Smooth muscle cell (in vitro differentiated cells): ENCODE measurements at regions not wholly inside any gene's neighbourhood (a gene's known extent, or its start where the extent isn't known, plus 50 kb on each side); places are given as distances from the start of the nearest gene placed in this dataset.

Experiments
- DNase-seq: peaks from one replicate; lab custom pipeline; 2025; ENCODE audit not compliant: unreplicated experiment; lab: John Stamatoyannopoulos, UW
- H2AFZ ChIP-seq: fragments of 200-600 bp; sonication (generic); 2 replicates; pipeline ENCODE4 v1.6.0; 2016; ENCODE audit warnings: antibody characterized with exemption, low read depth, mild to moderate bottlenecking
- H3F3A ChIP-seq: fragments of 200-600 bp; sonication (generic); 2 replicates; pipeline ENCODE4 v1.6.0; 2017; ENCODE audit warnings: antibody characterized with exemption, low read depth
- H3K27ac ChIP-seq: fragments of 200-600 bp; sonication (generic); 2 replicates; pipeline ENCODE4 v1.5.1; 2016; ENCODE audit warnings: low read depth, mild to moderate bottlenecking
- H3K27me3 ChIP-seq: fragments of 200-600 bp; sonication (generic); 2 replicates; pipeline ENCODE4 v1.6.1; 2016; ENCODE audit warnings: low read depth, mild to moderate bottlenecking
- H3K36me3 ChIP-seq: fragments of 200-600 bp; sonication (generic); 2 replicates; pipeline ENCODE4 v1.5.1; 2016; ENCODE audit warnings: low read depth
- H3K4me1 ChIP-seq: fragments of 200-600 bp; sonication (generic); 2 replicates; pipeline ENCODE4 v1.5.1; 2016; ENCODE audit warnings: low read depth
- H3K4me2 ChIP-seq: fragments of 200-600 bp; sonication (generic); 2 replicates; pipeline ENCODE4 v1.6.0; 2016; ENCODE audit warnings: mild to moderate bottlenecking
- H3K4me3 ChIP-seq: fragments of 200-600 bp; sonication (generic); 2 replicates; pipeline ENCODE4 v1.5.1; 2016; ENCODE audit warnings: mild to moderate bottlenecking
- H3K79me2 ChIP-seq: fragments of 200-600 bp; sonication (generic); 2 replicates; pipeline ENCODE4 v1.6.0; 2016; ENCODE audit warnings: low read depth, mild to moderate bottlenecking
- H3K9ac ChIP-seq: fragments of 200-600 bp; sonication (generic); 2 replicates; pipeline ENCODE4 v1.6.0; 2016; ENCODE audit warnings: low read depth
- H3K9me3 ChIP-seq: fragments of 200-600 bp; sonication (generic); replicated peaks from 2 replicates; pipeline ENCODE4 v1.5.1; 2016; ENCODE audit warnings: low read depth
- H4K20me1 ChIP-seq: fragments of 200-600 bp; sonication (generic); 2 replicates; pipeline ENCODE4 v1.6.0; 2016; ENCODE audit warnings: low read depth
- CTCF ChIP-seq: fragments of 200-600 bp; sonication (generic); IDR thresholded peaks from 2 replicates; pipeline ENCODE4 v1.5.1; 2017; ENCODE audit warnings: borderline replicate concordance, mild to moderate bottlenecking, antibody characterized with exemption; ENCODE audit not compliant: insufficient read depth, poor library complexity, severe bottlenecking
- WGBS: methylation state at CpG from one replicate; pipeline ENCODE4 v1.1.7; 2016; ENCODE audit warnings: low lambda C conversion rate; 5-methylcytosine and 5-hydroxymethylcytosine counted together

GRCh38 chr21:17003258-17003615 lies 509.6 kb upstream of the CXADR start:
- Histone ChIP-seq H4K20me1 (no peaks in the 10 kb centered on the region), H3K27me3 (no peaks in the 10 kb centered on the region), H3K79me2 (no peaks in the 10 kb centered on the region), H2AFZ (peak overlapping the region; percentile 1), H3F3A (no peaks in the 10 kb centered on the region), H3K9me3 (no peaks in the 10 kb centered on the region), H3K4me1 (peaks cover 12% of the 10 kb centered on the region), H3K27ac (peak overlapping the region; percentile 53), H3K9ac (no peak overlapping the region), H3K4me2 (peak overlapping the region; percentile 63), H3K4me3 (no peak overlapping the region), H3K36me3 (no peaks in the 10 kb centered on the region)
- TF ChIP-seq CTCF: no peak
- 46% methylated on average over 1 of the region's 1 CpG for WGBS
- no peak for DNase-seq

GRCh38 chr21:17003763-17004373 lies 509.0 kb upstream of the CXADR start:
- Histone ChIP-seq H4K20me1 (no peaks in the 10 kb centered on the region), H2AFZ (no peak overlapping the region), H3F3A (no peaks in the 10 kb centered on the region), H3K9me3 (no peaks in the 10 kb centered on the region), H3K9ac (no peak overlapping the region), H3K27ac (peak overlapping the region; percentile 53), H3K79me2 (no peaks in the 10 kb centered on the region), H3K4me2 (peak overlapping the region; percentile 63), H3K4me1 (peaks cover 12% of the 10 kb centered on the region), H3K27me3 (no peaks in the 10 kb centered on the region), H3K36me3 (no peaks in the 10 kb centered on the region), H3K4me3 (no peak overlapping the region)
- no peak for DNase-seq
- WGBS: 56% methylated on average over 3 of the region's 3 CpGs
- no peak for TF ChIP-seq CTCF

GRCh38 chr21:17032141-17032655 lies 480.6 kb upstream of the CXADR start:
- no peaks in the 10 kb centered on the region for H3K79me2 ChIP-seq
- H3K27me3 ChIP-seq: no peaks in the 10 kb centered on the region
- DNase-seq: no peak
- no peak for TF ChIP-seq CTCF
- no peak overlapping the region for H3K27ac ChIP-seq
- no peak overlapping the region for H3K4me3 ChIP-seq
- no peaks in the 10 kb centered on the region for H3K4me1 ChIP-seq
- no peaks in the 10 kb centered on the region for H3F3A ChIP-seq
- no peak overlapping the region for H3K9ac ChIP-seq
- no peaks in the 10 kb centered on the region for H3K36me3 ChIP-seq
- H3K4me2 ChIP-seq: no peak overlapping the region
- 50% methylated on average over 2 of the region's 2 CpGs for WGBS
- no peaks in the 10 kb centered on the region for H3K9me3 ChIP-seq
- no peaks in the 10 kb centered on the region for H4K20me1 ChIP-seq
- no peak overlapping the region for H2AFZ ChIP-seq

GRCh38 chr21:17044696-17045095 lies 468.1 kb upstream of the CXADR start:
- H3K79me2 ChIP-seq: no peaks in the 10 kb centered on the region
- 89% methylated on average over 3 of the region's 3 CpGs for WGBS
- TF ChIP-seq CTCF: no peak
- H3K4me3 ChIP-seq: no peak overlapping the region
- H2AFZ ChIP-seq: no peak overlapping the region
- H3K4me2 ChIP-seq: no peak overlapping the region
- no peaks in the 10 kb centered on the region for H3K27me3 ChIP-seq
- no peaks in the 10 kb centered on the region for H4K20me1 ChIP-seq
- H3K4me1 ChIP-seq: no peaks in the 10 kb centered on the region
- H3K36me3 ChIP-seq: no peaks in the 10 kb centered on the region
- no peaks in the 10 kb centered on the region for H3K9me3 ChIP-seq
- no peak overlapping the region for H3K9ac ChIP-seq
- no peaks in the 10 kb centered on the region for H3F3A ChIP-seq
- no peak overlapping the region for H3K27ac ChIP-seq
- no peak for DNase-seq
